ENCODE measurements at regions not wholly inside any gene's neighbourhood (a gene's known extent, or its start where the extent isn't known, plus 50 kb on each side); places are given as distances from the start of the nearest gene placed in this dataset.

DNA sequence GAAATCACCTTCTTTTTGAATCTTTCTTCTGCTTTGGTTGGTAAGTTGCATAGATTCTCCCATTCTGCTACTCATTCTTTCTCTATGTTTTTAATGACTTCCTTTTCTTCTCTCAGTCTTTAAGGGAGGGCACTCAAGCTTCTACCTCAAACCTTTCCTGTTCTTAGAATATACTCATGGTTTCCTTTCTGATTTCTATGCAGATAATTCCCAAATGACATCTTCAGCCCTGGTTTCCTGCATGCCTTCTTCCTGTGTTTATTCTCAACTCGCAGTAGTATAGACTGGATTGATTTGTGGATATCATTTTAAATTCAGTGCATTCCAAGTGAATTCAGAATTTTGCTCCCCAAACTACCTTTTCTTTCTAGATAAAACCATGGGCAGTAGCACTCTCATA is 803.6 kb downstream of the METTL15 start:
- TF ChIP-seq, protein P1, sequence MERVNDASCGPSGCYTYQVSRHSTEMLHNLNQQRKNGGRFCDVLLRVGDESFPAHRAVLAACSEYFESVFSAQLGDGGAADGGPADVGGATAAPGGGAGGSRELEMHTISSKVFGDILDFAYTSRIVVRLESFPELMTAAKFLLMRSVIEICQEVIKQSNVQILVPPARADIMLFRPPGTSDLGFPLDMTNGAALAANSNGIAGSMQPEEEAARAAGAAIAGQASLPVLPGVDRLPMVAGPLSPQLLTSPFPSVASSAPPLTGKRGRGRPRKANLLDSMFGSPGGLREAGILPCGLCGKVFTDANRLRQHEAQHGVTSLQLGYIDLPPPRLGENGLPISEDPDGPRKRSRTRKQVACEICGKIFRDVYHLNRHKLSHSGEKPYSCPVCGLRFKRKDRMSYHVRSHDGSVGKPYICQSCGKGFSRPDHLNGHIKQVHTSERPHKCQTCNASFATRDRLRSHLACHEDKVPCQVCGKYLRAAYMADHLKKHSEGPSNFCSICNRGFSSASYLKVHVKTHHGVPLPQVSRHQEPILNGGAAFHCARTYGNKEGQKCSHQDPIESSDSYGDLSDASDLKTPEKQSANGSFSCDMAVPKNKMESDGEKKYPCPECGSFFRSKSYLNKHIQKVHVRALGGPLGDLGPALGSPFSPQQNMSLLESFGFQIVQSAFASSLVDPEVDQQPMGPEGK (CRISPR knock-in tag; IDR thresholded peaks at IDR 0.05; ENCODE audit: borderline replicate concordance), result no peak
- TF ChIP-seq, protein P2, sequence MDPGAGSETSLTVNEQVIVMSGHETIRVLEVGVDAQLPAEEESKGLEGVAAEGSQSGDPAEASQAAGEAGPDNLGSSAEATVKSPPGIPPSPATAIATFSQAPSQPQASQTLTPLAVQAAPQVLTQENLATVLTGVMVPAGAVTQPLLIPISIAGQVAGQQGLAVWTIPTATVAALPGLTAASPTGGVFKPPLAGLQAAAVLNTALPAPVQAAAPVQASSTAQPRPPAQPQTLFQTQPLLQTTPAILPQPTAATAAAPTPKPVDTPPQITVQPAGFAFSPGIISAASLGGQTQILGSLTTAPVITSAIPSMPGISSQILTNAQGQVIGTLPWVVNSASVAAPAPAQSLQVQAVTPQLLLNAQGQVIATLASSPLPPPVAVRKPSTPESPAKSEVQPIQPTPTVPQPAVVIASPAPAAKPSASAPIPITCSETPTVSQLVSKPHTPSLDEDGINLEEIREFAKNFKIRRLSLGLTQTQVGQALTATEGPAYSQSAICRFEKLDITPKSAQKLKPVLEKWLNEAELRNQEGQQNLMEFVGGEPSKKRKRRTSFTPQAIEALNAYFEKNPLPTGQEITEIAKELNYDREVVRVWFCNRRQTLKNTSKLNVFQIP (CRISPR knock-in tag; IDR thresholded peaks at IDR 0.05; ENCODE audit: borderline replicate concordance, low read depth), result no peak
- TF ChIP-seq CSDC2 (CRISPR knock-in tag; IDR thresholded peaks at IDR 0.05) (no peak), BACH2 (CRISPR knock-in tag; IDR thresholded peaks at IDR 0.05; ENCODE audit: borderline replicate concordance) (no peak), ZC3H10 (CRISPR knock-in tag; IDR thresholded peaks at IDR 0.05) (no peak)
